GM21390 (cell line): ENCODE measurements at regions not wholly inside any gene's neighbourhood (a gene's known extent, or its start where the extent isn't known, plus 50 kb on each side); places are given as distances from the start of the nearest gene placed in this dataset.
"Not testable (repeated sequence)": the region's sequence is repeated elsewhere in the genome, so short reads cannot be mapped to it uniquely, and the experiment has no call there.

Experiments
- ATAC-seq: cut with Tn5 transposase; IDR thresholded peaks from one replicate; pipeline ENCODE4 v1.9.1; 2021; ENCODE audit not compliant: unreplicated experiment

DNA sequence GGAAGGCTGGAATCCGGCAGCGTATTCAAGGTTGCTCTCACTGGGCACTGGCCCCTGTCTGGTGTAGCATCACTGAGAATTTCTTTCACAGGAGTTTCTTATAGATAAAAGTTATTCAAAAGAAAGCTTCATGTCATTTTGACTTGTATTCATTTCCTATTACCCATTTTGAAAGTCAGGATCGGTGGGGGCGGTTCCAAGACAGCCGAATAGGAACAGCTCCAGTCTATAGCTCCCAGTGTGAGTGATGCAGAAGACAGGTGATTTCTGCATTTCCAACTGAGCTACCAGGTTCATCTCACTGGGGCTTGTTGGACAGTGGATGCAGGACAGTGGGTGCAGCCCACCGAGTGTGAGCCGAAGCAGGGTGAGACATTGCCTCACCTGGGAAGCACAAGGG, 51.5 kb upstream of the CDC42EP3 start:
- ATAC-seq, result not testable (repeated sequence)

DNA sequence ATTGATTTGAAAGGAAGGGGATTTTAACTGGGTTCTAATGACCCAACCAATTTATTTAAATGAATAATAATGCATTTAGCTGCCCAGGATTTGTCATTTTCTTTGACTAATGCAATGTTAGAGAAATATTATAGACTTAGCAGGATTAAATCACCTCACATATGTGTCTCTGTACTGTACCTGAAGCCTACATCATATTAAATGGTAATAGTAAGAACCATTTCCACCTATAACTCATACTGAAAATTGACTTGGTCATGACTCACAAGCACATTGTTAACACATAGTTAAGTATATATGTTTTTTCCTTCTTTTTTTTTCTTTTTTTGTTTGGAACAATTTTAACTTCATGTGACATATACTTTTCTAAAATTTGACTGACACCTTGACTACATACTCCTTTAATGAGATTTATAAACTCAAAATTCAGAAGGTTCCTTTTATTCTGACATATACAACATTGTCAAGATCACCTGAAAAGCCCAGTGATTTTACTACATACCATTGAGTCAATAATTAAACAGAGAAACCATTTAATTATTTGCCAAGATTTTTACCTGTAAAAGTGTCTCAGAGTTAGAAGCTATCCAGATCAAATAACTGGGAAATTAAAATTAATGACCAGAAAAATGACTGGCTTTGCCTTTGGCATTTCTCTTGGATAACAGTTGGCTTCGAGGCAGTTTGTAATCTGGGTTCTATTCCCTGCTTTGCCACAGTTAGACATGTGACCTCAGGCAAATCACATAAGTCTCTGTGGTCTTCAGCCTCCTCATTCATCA, 58.8 kb upstream of the CDC42EP3 start:
- no peak for ATAC-seq

DNA sequence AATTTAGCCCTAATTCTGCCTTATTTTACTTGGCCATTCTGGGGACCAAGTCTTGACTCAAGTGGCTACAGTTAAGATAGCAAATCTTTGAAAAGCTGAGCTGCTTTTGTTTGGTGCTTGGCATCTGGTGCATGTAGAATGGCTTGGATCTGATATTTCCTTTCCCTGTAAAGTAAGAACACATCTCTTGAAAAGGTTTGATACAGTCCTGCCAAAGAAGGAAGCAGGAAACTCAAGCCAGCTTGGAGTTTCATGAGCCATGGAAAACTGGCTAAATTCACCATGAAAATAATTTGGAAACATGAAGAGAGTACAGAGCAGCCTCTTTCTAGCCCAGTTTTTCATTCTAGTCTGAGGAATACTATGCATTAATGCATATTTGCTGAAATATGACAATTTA, 61.0 kb upstream of the CDC42EP3 start:
- ATAC-seq, result not testable (repeated sequence)

DNA sequence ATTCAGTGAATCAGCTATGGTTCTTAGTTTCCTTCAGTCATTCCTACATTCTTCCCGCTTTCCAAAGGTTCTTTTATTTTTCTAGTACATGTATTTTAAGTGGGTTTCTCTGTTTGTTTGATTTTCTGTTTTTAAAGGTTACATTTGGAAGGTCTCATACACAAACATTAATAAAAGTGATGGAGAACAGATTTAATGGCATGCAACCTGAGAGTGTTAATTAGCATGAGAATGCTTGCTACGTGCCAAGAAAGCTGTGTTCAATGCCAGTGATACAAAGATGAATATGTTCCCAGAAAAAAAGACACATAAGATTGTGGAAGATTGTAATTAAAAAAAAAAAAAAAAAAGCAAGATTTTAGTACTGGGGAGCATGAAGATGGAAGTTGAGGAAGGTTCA, 61.8 kb upstream of the CDC42EP3 start:
- no peak for ATAC-seq

DNA sequence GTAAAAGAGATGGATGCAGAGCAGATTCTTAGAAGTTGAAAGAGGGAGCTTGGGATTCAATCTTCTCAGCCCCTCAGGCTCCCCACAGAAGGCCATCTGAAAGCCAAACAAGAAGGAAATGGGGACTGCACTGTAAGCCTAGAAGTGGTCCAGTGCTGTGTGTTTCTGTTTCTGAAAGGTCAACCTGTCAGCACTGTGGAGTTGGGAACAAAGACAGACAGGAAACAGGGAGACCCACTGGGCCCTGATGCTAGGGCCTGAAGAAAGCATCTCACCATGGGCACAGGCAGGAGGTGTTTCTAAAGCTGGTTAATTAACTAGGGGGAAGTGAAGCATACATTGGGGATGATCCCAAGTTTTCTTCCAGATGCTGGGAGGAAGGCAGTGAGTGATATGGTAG, 62.5 kb upstream of the CDC42EP3 start:
- ATAC-seq, result not testable (repeated sequence)

DNA sequence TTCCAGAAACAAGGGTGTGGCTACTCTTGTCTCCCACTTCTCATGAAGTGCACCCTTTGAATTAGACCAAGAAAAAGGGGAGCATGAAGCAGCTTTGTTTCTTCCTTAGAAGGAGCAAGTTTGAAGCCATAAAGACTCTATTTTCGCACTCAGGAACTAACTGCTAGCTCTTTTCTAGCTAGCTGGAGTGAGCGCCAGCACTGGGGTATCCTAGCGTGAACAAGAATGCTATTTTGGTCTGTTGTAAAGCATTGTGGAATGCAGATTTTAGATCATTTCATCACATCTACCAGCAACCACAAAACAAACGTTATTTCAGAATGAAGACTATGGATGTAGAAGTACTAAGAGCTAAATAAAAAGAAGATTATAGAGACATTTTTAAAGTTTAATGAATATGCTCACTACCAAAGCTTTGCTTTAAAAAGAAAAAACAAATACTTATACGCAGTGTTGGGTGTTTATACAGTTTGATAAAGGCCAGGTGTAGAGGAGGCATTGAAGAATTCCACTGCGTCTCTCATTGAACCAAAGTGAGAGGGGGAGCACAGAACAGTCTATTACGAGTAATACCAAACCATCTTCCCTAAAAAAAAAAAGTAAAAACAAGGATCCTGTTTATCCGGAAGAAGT, 63.6 kb upstream of the CDC42EP3 start:
- ATAC-seq, result not testable (repeated sequence)

DNA sequence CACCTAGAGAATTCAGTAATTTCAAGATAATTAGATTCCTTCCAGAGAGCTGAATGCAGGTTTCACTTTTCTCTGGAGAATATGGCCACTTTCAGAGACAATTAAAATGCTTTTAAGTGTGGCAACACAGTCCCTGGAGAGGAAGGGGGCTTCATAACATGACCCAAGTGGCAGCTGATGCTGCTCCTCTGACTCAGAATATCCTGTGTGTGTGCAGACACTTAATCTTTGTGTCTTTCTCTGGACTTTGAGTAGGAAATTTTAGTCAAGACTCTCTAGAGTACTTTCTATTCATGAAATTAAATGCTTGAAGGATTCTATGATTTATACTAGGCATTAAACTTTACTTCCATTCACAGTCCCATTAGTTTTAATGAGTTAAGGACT, 64.1 kb upstream of the CDC42EP3 start:
- ATAC-seq, result not testable (repeated sequence)

DNA sequence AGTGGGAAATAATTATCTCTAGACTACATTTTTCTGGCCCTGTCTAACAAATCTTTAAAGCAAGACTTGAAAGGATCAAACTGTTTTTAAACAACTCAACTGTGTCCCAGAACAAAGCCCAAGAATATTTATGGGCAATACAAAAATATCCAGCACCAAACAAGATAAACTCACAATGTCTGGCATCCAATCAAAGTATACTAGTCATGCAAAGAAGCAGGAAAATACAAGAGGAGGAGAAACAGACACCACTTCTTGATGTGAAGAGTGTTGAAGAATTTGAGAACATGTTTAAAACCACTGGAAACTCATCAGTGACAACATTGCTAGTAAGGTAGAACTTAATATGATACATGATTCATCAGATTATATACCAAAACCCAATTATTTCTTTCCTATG, 66.1 kb upstream of the CDC42EP3 start:
- ATAC-seq, result no peak

DNA sequence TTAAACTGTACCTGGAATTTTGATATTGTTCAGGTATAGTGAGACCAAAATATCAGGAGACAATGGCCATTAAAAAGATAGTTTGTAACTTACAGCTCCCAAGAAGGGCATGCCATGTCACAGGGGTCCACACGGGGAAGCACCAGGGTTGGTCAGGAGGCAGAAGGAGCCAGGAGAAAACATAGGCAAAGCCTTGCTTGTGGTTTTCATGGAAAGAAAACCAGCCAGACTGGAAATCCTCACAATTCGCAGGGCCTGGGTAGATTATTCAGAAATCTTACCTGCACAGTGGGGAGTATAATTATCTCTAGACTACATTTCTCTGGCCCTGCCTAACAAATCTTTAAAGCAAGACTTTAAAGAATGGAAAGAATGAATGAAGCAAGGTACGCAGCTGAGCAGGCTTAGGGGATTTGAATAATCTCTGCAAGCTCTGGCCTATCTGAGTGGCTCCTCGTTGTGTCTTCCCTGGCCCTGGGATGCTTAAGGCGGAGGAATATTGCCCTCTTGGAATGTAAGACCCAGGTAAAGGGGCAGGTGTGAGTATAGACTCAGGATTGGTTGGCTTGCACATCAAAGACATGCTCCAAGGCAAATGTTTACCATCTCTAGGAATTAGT, 66.9 kb upstream of the CDC42EP3 start:
- no peak for ATAC-seq

DNA sequence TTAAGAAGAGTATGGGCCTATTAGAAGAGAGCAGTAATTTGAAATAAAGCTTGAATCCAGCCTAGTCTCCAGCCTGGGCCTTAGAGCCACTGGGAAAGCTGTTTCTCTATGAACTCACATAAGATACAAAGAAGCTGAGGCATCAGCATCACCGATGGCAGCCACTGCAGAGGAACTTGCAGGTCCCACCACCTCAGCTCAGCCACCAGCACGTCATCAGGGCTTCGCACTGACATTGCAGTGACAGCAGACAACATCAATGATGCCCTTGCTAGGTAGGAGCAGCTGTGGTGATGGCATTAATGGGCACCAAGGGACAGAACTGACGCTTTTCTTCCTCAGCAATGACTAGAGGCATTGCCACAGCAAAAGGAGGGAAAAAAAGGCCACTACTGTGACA, 67.7 kb upstream of the CDC42EP3 start:
- ATAC-seq, result no peak

DNA sequence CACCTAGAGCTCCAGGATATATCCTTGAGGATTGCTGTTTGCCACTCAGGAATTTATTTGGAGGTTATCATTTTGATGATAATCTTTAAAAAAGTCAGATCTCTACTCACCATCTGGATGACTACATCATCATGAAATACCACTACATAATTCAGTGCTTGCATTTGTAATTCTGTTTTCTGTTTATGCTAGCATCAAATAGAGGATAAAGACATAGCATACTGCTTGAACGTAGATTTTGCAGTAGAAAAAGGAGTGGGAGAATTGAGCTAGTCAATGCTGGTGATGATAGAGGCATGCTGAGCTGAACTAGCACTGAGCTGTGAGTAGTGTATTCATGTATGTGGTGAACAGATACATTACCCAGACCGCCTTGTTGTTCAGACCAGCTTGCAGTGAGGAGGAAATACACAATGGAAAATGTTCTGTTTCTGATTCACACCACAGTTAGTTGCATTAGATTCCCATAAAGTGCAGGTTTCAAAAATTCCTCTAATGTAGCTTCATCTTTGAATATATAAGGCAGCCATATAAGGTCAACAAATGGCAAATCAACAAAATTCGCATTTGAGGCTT, 68.8 kb upstream of the CDC42EP3 start:
- ATAC-seq, result no peak

DNA sequence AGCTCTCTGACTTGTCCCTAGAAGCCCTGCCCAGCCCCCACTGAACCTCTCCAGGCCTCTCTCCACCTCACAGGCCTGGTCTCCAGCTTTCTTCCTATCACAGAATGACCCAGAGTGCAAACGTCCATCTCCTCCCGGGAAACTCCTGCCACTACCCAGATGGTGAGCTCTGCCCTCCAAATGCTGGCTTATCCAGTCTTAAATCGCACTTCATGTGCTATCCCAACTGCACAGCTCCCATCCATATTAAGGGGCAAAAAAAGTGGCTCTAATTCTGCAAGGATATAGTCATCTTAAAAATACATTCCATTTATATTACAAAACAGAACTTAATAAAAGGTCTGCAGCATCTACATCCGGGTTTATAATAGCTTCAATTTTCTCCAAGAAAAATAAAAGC, 70.8 kb upstream of the CDC42EP3 start:
- no peak for ATAC-seq

DNA sequence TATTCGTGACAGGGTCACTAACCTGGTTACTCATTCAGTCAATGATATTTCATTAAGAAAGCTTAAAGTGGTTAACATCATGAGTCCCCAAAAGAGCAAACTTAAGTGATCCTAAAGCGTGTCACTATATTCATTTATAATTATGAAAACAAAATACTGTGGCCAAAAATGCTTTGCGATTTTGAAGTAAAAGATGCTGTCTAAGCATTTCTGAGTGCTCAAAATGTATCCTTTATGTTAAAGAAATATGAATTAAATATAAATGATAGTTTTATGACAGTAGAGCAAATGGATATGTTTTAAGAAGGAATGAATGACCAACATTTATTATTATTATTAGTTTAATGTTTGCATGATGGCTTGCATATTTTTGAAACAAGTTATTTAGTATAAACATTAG, 72.6 kb upstream of the CDC42EP3 start:
- no peak for ATAC-seq

DNA sequence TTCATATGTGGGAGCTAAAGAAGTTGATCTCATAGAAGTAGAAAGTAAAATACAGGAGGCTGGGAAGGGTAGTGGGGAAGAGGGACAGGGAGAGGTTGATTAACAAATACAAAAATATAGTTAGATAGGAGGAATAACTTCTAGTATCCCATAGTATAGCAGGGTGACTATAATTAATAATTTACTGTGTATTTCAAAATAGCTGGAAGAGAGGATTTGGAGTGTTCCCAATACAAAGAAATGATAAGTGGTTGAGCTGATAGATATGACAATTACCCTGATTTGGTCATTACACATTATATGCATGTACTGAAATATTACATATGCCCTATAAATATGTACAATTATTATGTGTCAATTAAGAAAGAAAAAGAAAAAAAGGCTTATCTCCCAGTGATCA, 73.5 kb upstream of the CDC42EP3 start:
- not testable (repeated sequence) for ATAC-seq

DNA sequence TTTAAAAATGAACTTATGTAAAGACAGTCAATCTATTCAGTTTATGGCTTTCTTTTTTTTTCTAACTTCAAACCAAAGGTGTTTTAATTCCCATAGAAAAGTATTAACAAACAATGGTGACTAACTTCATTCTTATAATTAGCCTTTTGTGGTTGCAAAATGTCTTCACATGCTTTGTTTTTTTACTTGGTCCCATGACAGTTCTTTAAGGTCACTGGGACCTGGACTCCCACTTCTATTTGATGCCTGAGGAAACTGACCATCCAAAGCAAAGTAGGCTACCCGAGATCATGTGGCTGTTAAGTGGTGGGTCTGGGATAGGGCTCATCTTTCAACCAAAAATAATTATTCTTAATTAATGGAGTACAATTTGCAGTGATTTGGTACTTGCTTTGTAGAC, 74.6 kb upstream of the CDC42EP3 start:
- not testable (repeated sequence) for ATAC-seq

DNA sequence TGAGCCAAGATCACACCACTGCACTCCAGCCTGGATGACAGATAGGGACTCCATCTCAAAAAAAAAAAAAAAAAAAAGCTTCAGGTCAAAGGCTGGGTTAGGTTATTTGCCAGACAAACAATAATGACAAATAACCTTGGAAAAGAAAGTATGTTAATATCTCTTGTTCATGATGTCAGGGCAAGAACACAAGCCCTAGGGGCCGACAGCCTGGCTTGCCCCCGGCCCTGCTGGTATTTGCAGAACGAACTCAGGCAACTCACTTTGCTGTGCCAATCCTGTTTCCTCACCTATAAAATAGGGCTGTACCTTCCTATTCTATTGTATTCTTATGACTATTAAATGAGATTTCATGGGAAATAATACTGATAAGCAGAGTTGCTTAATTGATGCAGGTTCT, 75.4 kb upstream of the CDC42EP3 start:
- ATAC-seq, result no peak

DNA sequence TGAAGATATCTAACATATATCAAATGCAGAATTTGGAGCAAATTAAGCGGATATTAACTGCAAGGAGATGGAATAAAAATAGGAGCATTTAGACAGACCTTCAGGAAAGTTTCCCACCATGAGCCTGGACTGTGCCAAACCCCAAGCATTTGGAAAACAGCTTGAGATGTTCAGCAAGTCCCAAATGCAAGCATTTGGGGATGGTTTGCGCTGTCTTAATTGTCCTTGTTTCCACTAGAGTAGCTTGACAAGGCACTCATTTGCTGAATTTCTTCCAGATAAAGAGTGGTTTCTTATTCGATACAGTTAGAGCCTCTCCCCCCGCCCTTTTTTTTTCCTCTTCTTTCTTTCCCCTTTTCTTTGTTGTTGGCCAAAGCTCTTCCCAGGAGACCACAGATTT, 77.1 kb upstream of the CDC42EP3 start:
- ATAC-seq, result no peak

DNA sequence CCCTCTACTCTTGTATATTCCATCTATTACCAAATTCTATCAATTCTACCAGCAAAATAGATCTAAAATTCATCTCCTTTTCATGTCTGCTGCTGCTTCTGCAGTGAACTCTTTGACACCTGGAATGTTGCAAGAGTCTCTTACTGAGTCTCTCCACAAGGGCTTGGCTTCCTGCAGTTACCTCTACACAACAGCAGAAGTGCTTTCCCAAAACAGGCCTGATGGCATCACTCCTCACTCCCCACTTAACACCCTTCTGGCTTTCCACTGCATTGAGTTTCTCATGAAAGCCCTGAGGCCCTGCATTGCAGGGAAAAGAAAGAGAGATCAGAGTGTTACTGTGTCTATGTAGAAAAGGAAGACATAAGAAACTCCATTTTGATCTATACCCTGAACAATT, 78.8 kb upstream of the CDC42EP3 start:
- ATAC-seq, result not testable (repeated sequence)

DNA sequence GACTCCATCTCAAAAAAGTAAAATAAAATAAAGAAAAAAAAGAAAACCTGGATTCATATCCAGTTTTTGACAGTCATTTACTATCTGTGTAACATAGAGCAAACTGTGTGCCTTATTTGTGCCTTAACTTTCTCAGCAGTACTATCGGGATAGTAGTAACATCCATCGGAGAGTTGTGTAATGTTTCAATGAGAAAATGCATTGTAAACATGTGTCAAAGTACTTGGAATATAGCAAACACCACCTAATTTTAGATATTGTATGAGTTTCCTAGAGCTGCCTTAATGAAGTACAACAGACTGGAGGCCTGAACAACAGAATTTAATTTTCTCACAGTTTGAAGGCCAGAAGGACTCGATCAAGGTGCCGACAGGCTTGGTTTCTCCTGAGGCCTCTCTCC, 81.3 kb upstream of the CDC42EP3 start:
- ATAC-seq, result no peak

DNA sequence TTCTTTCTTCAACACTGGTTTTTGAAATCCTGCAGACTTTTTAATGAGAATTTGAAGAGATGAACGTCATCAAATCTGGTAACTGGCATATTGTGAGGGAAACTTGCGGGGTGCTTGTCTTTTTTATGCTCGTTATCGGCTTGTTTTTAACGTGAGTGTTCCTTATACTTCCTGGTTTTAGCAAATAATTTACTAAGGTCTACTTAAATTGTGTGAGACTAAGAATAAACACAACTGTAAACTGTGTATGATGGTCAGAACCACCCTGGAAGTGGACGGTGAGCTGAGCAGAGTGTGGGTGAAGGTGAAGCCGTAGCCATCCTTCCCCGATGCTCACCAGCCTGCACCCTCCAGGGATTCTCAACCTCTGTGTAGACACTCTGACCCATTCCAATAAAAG, 82.3 kb upstream of the CDC42EP3 start:
- ATAC-seq, result no peak

DNA sequence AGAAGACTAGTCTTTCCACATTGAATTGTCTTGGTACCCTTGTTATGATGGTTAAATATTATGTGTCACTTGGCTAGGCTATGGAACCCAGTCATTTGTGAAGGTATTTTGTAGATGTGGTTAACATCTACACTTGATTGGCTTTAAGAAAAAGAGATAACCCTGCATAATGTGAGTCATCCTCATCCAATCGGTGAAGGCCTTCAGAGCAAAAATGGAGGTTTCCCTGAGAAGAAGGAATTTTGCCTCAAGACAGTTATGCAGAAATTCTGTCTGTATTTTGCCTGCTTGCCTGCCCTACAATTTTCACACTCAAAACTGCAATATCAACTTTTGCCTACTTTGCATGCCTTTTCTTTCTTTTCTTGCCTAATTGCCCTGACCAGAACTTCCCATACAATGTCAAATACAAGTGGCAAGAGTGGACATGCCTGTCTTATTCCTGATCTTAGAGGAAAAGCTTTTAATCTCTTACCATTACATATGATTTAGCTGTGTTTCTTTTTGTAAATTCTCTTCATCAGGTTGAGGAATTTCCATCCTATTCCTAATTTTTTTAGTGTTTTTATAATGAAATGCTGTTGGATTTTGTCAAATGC, 84.6 kb upstream of the CDC42EP3 start:
- ATAC-seq, result not testable (repeated sequence)

DNA sequence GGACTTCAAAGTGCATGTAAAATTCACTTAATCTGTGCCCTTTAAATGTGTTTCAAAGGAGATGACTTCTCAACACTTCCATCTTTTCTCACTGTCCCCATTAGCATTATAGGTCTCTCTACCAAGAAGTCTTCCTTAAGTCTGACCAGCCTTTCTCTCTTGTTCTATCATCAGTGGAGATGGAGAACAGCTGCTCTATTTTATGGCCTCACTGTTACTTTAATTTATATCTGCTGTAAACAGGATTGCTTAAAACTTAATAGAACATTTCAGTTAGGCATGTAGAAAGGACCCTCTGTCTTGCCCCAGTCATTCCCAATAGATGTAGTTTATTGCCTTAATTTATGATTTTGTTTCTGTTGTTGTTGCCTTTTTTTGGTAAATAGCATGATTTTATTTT, 86.0 kb upstream of the CDC42EP3 start:
- not testable (repeated sequence) for ATAC-seq
